ENCODE measurements at regions not wholly inside any gene's neighbourhood (a gene's known extent, or its start where the extent isn't known, plus 50 kb on each side); places are given as distances from the start of the nearest gene placed in this dataset.

GRCh38 chr18:7417727-7418126, 149.4 kb upstream of the PTPRM start:
- TF ChIP-seq JUN (CRISPR knock-in tag; IDR thresholded peaks at IDR 0.05) = no peak
- no peak for TF ChIP-seq CTCF (IDR thresholded peaks at IDR 0.05)
- TF ChIP-seq MAX (CRISPR knock-in tag; IDR thresholded peaks at IDR 0.05) = no peak
- TF ChIP-seq CREB1 (CRISPR knock-in tag; IDR thresholded peaks at IDR 0.05) = no peak
- TF ChIP-seq FOXP1 (CRISPR knock-in tag; IDR thresholded peaks at IDR 0.05; ENCODE audit: borderline replicate concordance) = no peak
- TF ChIP-seq ZSCAN18 (CRISPR knock-in tag; IDR thresholded peaks at IDR 0.05) = no peak
